Aorta (tissue), 5 donors: ENCODE measurements at regions not wholly inside any gene's neighbourhood (a gene's known extent, or its start where the extent isn't known, plus 50 kb on each side); places are given as distances from the start of the nearest gene placed in this dataset.
"Not testable (repeated sequence)": the region's sequence is repeated elsewhere in the genome, so short reads cannot be mapped to it uniquely, and the experiment has no call there.

Experiments
- ATAC-seq: fragments of 200-7000 bp; cut with Tn5 transposase; one replicate; pipeline ENCODE4 v1.9.1; 2022; ENCODE audit warnings: moderate library complexity; ENCODE audit not compliant: low FRiP score
- DNase-seq, 2 donors: peaks; one replicate each; pipeline ENCODE4 v3.0.0-alpha.2; 2020
- H3K27ac ChIP-seq, 2 donors: one replicate each; pipeline ENCODE4 v1.5.1; 2013; ENCODE audit warnings: low read length in 2 of 2, mild to moderate bottlenecking in 2 of 2, moderate library complexity in 2 of 2, control low read depth in 1 of 2, inconsistent platforms in 1 of 2, low read depth in 1 of 2
- H3K27me3 ChIP-seq, 2 donors: one replicate each; pipeline ENCODE4 v1.6.1; 2013; ENCODE audit warnings: control low read depth in 1 of 2, low read length in 1 of 2, mild to moderate bottlenecking in 1 of 2, moderate library complexity in 1 of 2; ENCODE audit not compliant: insufficient read depth in 2 of 2, control insufficient read depth in 1 of 2
- H3K36me3 ChIP-seq, 2 donors: one replicate each; pipeline ENCODE4 v1.6.1; 2013; ENCODE audit warnings: control low read depth in 1 of 2, low read length in 1 of 2, mild to moderate bottlenecking in 1 of 2; ENCODE audit not compliant: insufficient read depth in 2 of 2, control insufficient read depth in 1 of 2
- H3K4me1 ChIP-seq, 2 donors: one replicate each; pipeline ENCODE4 v1.6.1; 2013; ENCODE audit warnings: low read length in 2 of 2, control low read depth in 1 of 2, mild to moderate bottlenecking in 1 of 2, moderate library complexity in 1 of 2; ENCODE audit not compliant: insufficient read depth in 2 of 2, control insufficient read depth in 1 of 2
- H3K4me3 ChIP-seq, 2 donors: one replicate each; pipeline ENCODE4 v1.5.1; 2013; ENCODE audit warnings: low read length in 2 of 2, control low read depth in 1 of 2, mild to moderate bottlenecking in 1 of 2
- H3K9me3 ChIP-seq: one replicate; pipeline ENCODE4 v1.6.1; 2013; ENCODE audit warnings: mild to moderate bottlenecking, low read length; ENCODE audit not compliant: control insufficient read depth
- WGBS, 2 donors: extraction: QIAGEN DNeasy Blood & Tissue Kit; methylation state at CpG; one replicate each; pipeline ENCODE4 v1.1.7; 2013; 5-methylcytosine and 5-hydroxymethylcytosine counted together
- intact Hi-C, 2 donors: fragments of 100-400 bp; cut with DNase I; formaldehyde crosslinking; loops; one replicate each; pipeline versions ENCODE4 v1.14.2 to v1.15.0; 2022
- donor health status: healthy with polysubstance abuse.
- donor health status: Bipolar disorder and iron deficiency.
- donor health status: DM: no; HTN: no; CAD: no.
- donor health status: DM: no; HTN: no; CAD: no.
- donor health status: DM: yes; HTN: yes; CAD: no.

- H3K4me3 ChIP-seq: no peak overlapping the region
- no peak for DNase-seq
- intact Hi-C loops: loop anchor here (10.0 kb wide), 3 partner anchors 120 to 720 kb away; partner anchors contain the start of gene RAP2B (in 1 of the 2)
- ATAC-seq: no peak
- H3K27ac ChIP-seq: no peak overlapping the region
- no peaks in the 10 kb centered on the region for H3K9me3 ChIP-seq
- H3K36me3 ChIP-seq: no peaks in the 10 kb centered on the region
- no peaks in the 10 kb centered on the region for H3K4me1 ChIP-seq
- H3K27me3 ChIP-seq: no peaks in the 10 kb centered on the region
Measured at GRCh38 chr3:153045150-153045549, 116.9 kb upstream of the RAP2B start.

DNA sequence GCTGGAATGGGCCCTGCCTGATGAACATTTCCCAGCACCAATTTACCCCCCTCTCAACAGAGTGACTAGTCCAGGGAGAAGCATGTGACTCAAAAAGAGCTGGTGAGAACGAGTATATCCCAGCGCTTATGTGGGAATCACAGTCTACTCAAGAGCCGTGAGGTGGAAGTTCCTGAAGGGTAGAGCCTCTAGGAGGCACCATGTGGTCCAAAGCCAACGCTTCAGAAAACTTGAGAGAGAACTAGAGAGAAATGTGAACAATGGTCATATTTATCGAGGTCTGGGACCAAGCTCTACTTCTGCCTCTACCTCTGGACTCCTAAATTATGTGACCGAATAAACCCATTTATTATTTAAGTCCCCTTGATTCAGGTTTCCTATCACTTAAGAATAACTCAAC is 111.0 kb upstream of the RAP2B start:
- Histone ChIP-seq H3K36me3 (no peaks in the 10 kb centered on the region), H3K4me3 (no peak overlapping the region), H3K9me3 (no peaks in the 10 kb centered on the region), H3K4me1 (no peaks in the 10 kb centered on the region), H3K27ac (no peak overlapping the region), H3K27me3 (no peaks in the 10 kb centered on the region)
- intact Hi-C loops: no loop called here
- DNase-seq: no peak
- 96 to 97% methylated on average over 6 of the region's 6 CpGs for WGBS, 2 donors
- ATAC-seq: no peak

DNA sequence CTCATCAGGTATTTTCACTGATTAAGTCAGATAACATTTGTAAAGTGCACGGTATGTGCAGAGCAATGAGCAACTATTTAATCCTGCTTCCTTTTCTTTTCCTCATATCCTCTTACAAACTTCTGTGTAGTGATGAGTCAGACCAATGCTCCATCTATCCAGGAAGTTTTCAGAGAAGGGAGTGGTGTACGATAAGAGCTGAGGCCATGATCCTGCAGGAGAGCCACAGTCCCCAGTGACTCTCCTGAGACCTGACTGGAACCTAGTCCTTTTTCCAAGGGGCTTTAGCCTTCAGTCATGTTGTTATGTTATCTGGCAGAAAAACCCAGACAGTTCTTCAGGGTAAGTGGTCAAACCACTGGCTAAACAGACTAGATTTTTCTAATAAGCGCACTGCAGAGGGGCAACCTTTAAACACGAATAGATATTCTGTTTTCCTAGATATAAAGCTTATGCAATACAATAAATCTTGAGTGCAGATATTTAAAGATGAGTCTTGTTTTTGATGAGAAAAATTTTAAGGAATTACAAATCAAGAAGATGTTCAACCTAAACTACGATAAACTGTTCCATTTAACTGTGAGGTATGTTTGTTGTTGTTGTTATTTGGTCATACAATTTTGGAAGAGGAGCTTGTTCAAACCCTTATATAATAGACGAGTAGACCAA is 110.5 kb upstream of the RAP2B start:
- Histone ChIP-seq H3K36me3 (no peaks in the 10 kb centered on the region), H3K9me3 (no peaks in the 10 kb centered on the region), H3K27ac (no peak overlapping the region), H3K27me3 (no peaks in the 10 kb centered on the region), H3K4me3 (no peak overlapping the region), H3K4me1 (no peaks in the 10 kb centered on the region)
- DNase-seq (no peak), ATAC-seq (peak; percentile 42)
- 65% methylated on average over 6 of the region's 6 CpGs for WGBS, 2 donors
- intact Hi-C loops: loop anchor here in 1 of 2 donors (2.0 kb wide), 1 partner anchor 109 kb away; no protein-coding TSS in a partner anchor

DNA sequence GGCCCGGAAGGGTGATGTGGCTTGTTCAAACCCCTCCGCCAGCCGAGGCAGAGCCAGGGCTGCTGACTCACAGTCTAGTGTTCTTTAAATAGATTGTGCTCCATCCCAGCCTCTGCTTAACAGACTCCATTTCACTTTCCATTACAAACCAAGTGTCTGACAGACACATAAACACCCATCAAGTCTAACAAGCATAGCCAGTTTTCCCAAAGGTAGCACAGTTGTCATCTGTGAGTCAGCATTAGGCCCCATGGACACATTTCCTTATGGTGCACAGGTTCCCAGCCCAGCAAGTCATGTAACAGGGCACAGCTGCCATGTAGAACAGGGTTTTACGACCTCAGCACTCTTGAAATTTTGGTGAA is 109.9 kb upstream of the RAP2B start:
- WGBS, 2 donors: 12 to 17% methylated on average over 4 of the region's 4 CpGs
- no peak overlapping the region for H3K4me3 ChIP-seq
- no peaks in the 10 kb centered on the region for H3K9me3 ChIP-seq
- H3K27ac ChIP-seq: peak overlapping the region in 1 of 2 donors; percentile 77
- intact Hi-C loops: loop anchor here in 1 of 2 donors (2.0 kb wide), 1 partner anchor 109 kb away; no protein-coding TSS in a partner anchor
- no peaks in the 10 kb centered on the region for H3K36me3 ChIP-seq
- peak; percentile 90 for ATAC-seq
- H3K27me3 ChIP-seq: no peaks in the 10 kb centered on the region
- peak; percentile 83 to 84 for DNase-seq
- H3K4me1 ChIP-seq: no peaks in the 10 kb centered on the region

DNA sequence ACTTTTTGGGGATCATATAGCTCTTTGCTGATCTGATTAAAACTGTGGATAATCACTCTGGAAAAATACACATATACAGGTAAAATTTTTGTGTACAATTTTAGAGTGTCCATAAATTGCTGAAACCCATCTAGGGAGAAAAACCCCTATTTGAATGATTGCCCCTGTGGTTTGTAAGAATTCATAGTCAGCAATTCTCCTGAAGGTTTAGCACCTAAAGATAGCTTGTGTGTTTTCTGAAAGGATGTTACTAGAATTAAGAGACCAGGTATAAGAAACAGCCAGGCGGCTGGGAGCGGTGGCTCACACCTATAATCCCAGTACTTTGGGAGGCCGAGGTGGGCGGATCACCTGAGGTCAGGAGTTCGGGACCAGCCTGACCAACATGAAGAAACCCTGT is 106.8 kb upstream of the RAP2B start:
- WGBS, 2 donors: 78 to 91% methylated on average over 5 of the region's 5 CpGs
- H3K27ac ChIP-seq: no peak overlapping the region
- intact Hi-C loops: no loop called here
- H3K4me3 ChIP-seq: no peak overlapping the region
- H3K9me3 ChIP-seq: no peaks in the 10 kb centered on the region
- no peaks in the 10 kb centered on the region for H3K36me3 ChIP-seq
- no peaks in the 10 kb centered on the region for H3K27me3 ChIP-seq
- H3K4me1 ChIP-seq: no peaks in the 10 kb centered on the region
- DNase-seq: no peak
- ATAC-seq: no peak

- DNase-seq (no peak), ATAC-seq (no peak)
- 90 to 100% methylated on average over 1 to 2 of the region's 2 CpGs for WGBS, 2 donors
- Histone ChIP-seq H3K9me3 (no peaks in the 10 kb centered on the region), H3K4me3 (no peak overlapping the region), H3K4me1 (no peaks in the 10 kb centered on the region), H3K36me3 (no peaks in the 10 kb centered on the region), H3K27ac (no peak overlapping the region), H3K27me3 (no peaks in the 10 kb centered on the region)
- intact Hi-C loops: no loop called here
Measured at GRCh38 chr3:153055779-153056178, 106.2 kb upstream of the RAP2B start.

DNA sequence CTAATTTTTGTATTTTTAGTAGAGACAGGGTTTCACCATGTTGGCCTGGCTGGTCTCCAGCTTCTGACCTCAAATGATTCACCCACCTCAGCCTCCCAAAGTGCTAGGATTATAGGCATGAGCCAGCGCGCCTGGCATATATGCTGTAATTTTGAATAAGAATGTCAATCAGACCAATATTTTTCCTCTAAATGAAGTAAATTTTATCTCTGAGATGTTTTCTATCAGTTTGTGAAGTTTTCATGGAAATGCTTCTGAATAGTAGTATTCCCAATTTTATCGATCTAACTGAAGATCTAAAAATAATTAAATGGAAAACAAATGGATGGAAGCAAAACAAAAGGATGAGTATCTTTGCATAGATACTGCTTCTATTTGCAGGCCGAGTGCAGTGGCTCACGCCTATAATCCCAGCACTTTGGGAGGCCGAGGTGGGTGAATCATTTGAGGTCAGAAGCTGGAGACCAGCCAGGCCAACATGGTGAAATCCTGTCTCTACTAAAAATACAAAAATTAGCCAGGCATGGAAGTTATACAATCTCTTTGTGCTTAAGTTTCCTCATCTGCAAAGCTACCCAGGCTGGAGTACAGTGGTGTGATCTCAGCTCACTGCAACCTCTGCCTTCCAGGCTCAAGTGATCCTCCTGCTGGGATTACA is 103.9 kb upstream of the RAP2B start:
- H3K27me3 ChIP-seq, H3K36me3 ChIP-seq, ATAC-seq, intact Hi-C loops, H3K27ac ChIP-seq, H3K4me3 ChIP-seq, H3K4me1 ChIP-seq, H3K9me3 ChIP-seq: not testable (repeated sequence)
- 78 to 86% methylated on average over 6 of the region's 6 CpGs for WGBS, 2 donors
- peak in 1 of 2 donors; percentile 71 for DNase-seq

- intact Hi-C loops: no loop called here
- Histone ChIP-seq H3K36me3 (no peaks in the 10 kb centered on the region), H3K4me1 (no peaks in the 10 kb centered on the region), H3K9me3 (no peaks in the 10 kb centered on the region), H3K4me3 (no peak overlapping the region), H3K27ac (no peak overlapping the region), H3K27me3 (no peaks in the 10 kb centered on the region)
- WGBS, 2 donors: 72 to 82% methylated on average over 5 of the region's 5 CpGs
- ATAC-seq (no peak), DNase-seq (no peak)
Measured at GRCh38 chr3:153060346-153060745, 101.7 kb upstream of the RAP2B start.

DNA sequence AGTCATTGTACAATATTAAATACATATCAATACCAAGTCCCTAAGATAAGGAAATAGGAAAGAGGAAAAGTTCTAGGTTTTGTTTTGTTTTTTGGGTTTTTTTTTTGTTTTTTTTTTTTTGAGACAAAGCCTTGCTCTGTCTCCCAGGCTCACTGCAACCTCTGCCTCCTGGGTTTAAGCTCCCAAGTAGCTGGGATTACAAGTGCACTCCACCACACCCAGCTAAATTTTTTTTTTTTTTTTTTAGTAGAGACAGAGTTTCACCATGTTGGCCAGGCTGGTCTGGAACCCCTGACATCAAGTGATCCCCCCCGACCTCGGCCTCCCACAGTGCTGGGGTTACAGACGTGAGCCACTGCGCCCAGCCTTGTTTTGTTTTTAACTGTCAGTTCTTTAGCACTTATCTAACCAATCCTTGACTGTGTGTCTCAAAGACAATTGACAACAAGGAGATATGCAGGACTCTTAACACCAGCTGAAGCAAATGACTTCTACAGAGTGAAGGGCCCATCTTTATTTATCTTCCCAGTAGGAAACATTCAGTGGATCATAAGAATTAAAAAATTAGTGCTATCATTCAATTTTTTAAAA is 100.0 kb upstream of the RAP2B start:
- Histone ChIP-seq H3K4me1 (no peaks in the 10 kb centered on the region), H3K9me3 (no peaks in the 10 kb centered on the region), H3K27me3 (no peaks in the 10 kb centered on the region), H3K27ac (no peak overlapping the region), H3K4me3 (no peak overlapping the region), H3K36me3 (no peaks in the 10 kb centered on the region)
- WGBS, 2 donors: 91 to 95% methylated on average over 4 of the region's 4 CpGs
- intact Hi-C loops: no loop called here
- ATAC-seq (no peak), DNase-seq (no peak)
